GM18909 (cell line): ENCODE measurements at regions not wholly inside any gene's neighbourhood (a gene's known extent, or its start where the extent isn't known, plus 50 kb on each side); places are given as distances from the start of the nearest gene placed in this dataset.

ENCODE experiments used
- ATAC-seq: cut with Tn5 transposase; IDR thresholded peaks from one replicate; pipeline ENCODE4 v1.9.1; 2021; ENCODE audit warnings: mild to moderate bottlenecking; ENCODE audit not compliant: unreplicated experiment, poor library complexity

DNA sequence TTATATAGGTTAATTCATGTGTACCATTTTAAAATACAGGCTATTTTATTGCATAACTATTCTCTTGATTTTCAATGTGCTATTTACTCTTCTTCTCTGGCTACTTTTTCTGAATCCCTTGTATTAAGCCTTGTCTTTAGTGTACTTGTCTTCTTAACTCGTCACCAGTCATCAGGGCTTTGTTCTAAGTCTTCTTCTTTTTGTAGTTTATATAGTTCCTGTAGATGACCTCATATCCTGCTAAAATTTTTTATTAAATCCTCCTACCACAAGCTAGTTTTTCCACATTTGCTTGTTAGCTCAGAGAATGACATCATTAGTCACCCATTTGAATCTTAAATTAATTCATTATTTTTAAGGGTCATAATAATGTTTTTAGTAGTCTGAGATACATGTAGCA, 1281.9 kb downstream of the KCNT2 start:
- ATAC-seq: no peak

- no peak for ATAC-seq
These were observed 1283.1 kb downstream of the KCNT2 start for GRCh38 chr1:195325181-195325580.

DNA sequence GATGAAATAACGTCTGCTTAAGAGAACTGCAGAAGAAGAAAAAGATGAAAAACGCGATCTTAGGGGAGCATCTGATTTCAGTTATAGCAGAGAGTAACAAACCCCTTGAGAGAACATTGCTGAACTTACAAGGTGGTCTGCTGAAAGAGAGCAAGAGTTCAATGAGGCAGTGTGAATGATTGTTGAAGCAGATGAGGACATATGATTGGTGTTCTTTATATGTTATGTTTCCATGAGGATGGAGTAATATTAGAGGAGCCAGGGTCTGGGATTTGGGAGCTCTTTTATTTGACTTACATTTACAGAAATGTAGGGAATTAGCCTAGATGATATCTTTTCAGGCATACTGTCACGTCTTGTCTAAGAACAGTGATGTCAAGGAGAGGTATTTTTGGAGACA, 1302.0 kb downstream of the KCNT2 start:
- no peak for ATAC-seq

GRCh38 chr1:195294911-195295310, 1313.3 kb downstream of the KCNT2 start:
- ATAC-seq: no peak

GRCh38 chr1:195278644-195279043, 1329.6 kb downstream of the KCNT2 start:
- ATAC-seq: peak; percentile 71

DNA sequence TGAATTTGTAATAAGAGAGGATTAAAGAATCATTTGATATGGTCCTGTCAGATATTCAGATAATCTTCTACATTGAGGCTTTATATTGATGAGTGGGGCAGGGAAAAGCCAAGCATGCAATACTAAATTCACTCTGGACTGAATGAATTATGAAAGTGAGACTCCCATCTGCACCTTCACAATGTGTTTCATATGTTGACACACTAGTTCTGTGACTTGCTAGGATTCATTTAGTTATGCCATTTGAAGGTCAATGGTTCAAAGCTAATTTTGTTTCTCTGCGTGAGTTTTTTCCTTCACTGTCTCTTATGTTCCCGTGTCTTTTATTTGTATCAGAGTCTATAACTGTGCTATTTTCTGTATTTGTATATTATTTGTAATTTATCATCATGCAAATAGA, 1332.5 kb downstream of the KCNT2 start:
- ATAC-seq: no peak

DNA sequence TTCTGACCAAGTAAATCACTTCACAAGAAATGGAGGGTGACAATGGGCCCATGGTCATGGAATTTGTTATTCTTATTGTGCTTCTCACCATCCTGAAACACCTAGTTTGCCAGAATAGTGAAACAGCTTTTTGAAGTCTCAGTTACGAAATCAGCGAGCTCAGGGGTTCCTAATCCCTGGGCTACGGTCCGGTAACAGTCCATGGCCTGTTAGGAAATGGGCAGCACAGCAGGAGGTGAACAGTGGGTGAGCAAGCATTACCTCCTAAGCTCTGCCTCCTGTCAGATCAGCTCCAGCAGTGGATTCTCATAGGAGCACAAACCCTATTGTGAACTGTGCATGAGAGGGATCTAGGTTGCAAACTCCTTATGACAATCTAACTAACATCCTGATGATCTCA, 1356.3 kb downstream of the KCNT2 start:
- ATAC-seq: no peak

- ATAC-seq: no peak
These were observed 1364.7 kb downstream of the KCNT2 start for GRCh38 chr1:195243492-195243891.

GRCh38 chr1:195241066-195241465, 1367.2 kb downstream of the KCNT2 start:
- no peak for ATAC-seq

DNA sequence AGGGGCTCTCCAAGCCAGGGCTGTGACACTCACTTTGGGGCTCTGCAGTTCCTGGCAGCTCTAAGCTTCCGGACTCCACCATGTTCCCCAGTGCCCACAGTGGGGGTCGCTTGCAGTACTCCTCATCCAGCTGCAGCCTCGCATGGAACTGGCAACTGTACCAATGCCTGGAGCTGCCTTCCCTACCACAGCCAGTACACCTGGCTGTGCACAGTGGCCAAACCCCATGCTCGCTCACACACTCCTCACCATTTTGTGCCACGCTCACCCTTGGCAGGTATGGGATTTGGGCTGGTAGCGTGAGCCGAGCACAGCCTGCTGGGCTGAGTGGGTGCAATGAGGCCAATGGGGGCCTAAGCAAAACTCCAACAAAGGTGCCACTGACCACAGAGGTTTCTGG, 1369.9 kb downstream of the KCNT2 start:
- ATAC-seq: no peak

DNA sequence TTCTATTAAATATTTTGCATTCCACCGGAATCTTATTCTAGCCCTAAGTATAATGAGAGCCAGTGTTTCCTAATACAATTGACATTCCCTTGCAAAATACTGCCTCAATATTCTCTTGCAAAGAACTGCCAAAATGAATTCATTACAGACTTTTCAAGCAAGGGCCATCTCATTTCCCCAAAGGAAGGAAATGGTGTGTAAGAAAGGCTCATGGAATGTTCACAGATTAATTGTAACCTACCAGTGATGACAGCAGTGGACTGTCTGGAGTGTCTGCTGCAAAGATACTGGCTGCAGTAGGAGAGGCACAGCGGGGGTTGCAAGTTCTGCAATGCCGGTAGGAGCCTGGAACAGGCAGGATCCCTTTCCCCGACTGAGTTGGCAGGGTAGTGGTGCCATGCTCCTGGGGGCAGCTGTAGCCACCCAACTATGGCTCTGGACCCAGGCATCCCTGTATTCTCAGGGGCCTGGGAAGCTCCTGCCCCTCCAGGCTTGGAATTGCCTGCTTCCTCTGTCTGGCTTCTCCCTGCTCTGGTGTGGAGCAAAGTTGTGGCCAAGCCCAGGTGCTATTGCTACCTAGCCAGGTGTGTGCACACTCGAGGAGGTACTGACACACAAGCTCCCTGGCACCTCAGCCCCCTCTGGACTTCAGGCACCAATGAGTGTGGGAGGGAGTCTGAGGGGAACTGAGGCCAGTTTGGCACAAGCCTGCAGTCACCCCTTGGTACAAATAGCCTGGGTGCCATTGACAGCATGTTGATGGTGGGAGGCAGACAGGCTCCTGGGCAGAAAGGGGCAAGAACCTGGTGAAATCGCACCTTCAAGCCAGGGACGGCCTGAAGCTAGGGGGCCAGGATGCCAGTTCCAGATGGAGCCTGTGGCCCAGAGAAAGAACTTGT, 1371.0 kb downstream of the KCNT2 start:
- ATAC-seq: no peak

- no peak for ATAC-seq
These were observed 1389.6 kb downstream of the KCNT2 start for GRCh38 chr1:195218428-195219212.

- ATAC-seq: no peak
These were observed 1406.0 kb downstream of the KCNT2 start for GRCh38 chr1:195202241-195202640.

DNA sequence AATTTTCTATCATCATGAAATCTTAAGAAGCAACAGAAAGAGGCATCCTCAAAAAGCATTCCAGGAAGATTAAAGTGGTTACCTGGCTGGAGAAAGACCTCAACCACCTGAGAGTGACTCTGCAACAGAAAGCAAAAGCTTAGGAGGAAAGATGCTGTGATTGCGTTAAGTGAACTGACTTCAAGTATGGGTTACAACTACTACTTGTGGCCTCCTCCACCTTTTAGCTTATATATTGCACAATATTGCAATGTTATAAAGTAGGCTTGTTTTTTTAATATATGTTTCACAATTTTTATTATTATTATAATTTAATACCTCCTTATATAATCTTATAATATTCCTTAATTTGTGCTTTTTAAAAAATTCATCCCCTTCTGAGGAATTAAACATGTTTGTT, 1407.5 kb downstream of the KCNT2 start:
- no peak for ATAC-seq

DNA sequence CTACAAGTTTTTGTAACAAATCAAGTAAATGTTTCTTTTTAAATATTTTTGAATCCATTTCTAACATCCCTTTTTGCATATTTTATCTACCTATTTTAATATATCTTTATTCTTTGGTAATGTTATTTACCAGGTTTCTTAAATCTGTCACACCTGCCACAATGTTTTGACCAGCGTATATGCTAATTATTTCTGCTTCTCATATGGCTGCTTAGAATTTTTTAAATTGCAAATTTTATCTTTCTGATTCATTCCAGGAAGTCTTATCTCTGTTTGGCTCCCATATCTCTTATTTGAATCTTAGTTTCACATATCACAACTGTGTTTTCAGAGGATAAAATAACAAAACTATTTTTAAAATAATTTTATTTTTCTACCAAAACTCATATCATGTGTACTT, 1411.1 kb downstream of the KCNT2 start:
- ATAC-seq: no peak

DNA sequence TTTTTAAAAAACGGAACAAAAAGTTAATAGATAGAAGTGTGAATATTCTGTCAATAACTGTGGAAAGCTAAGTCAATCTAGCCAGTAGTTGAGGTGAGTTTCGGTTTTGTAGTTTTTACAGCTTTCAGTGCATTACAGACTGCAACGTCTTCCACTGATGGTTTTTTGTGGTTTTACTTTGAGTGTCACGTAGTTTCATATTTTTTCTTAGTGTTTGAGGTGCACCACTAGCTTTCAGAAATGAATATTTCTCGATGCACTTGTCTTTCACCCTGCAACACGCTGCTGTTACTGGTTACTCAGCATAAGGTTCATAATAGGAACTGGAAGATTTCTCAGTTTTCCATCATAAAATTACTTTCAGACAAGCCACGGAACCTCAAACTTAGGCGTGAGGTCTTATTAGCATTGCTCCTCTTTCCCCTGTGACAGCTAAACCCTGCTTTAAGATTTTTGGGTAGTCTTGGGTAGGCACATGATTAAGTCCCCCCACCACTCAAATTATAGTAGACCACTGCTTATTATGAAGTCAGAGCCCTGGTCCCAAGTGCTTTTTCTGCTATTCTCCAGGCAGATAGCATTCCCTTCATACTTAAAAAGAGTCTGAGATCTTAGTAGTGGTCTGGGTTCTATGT, 1412.7 kb downstream of the KCNT2 start:
- peak; percentile 97 for ATAC-seq

DNA sequence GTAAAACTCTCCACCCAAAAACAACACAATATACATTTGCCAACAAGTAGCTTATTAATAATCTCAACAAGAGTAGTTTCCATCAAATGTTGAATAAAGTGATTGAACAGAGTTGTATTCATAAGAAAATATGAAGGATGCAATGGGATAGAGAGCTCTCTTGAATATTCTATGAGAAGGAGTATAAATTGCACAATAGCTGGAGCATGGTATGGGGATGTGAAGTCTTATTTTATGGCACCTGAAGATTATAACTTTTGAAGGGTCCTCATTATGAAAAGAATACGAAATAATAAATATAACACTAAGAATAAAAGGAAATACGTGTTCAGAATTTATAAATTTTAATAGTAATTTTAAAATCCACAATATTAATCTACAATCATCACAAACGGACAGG, 1415.1 kb downstream of the KCNT2 start:
- ATAC-seq: no peak

DNA sequence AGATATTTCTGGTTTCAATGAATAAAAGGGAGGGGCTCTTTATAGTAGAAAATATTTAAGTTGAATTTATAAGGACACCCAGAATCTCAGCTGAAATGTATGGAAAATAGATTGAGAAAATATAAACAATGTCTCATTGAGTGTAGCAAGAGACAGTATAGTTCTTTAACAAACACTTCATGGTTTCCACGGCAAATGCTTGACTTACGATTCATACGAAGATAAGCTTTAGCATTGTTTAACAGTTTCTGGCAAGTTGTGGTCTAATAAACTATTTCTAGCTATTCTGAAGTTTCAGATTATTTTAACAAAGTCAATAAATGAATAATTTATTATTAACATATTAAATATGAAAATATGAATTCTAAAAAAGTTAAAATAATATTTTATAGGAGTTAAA, 1419.4 kb downstream of the KCNT2 start:
- no peak for ATAC-seq

DNA sequence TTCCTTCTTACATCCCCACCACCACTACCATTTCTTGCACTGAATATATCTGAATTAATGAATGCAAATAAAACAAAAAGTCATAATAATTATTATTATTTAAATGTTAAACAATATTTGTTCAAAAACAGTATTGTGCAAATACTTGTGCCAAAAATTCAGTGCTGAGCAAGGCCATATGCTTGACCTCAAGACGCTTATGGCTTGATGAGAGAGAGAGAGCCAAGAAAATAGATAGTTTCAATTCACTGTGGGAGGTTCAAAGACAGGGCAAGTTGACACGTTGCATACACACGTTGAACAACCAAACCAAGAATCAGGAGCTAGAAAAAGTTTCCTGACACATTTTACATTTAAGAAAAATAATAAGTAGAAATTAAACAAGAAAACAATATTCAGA, 1421.7 kb downstream of the KCNT2 start:
- no peak for ATAC-seq

DNA sequence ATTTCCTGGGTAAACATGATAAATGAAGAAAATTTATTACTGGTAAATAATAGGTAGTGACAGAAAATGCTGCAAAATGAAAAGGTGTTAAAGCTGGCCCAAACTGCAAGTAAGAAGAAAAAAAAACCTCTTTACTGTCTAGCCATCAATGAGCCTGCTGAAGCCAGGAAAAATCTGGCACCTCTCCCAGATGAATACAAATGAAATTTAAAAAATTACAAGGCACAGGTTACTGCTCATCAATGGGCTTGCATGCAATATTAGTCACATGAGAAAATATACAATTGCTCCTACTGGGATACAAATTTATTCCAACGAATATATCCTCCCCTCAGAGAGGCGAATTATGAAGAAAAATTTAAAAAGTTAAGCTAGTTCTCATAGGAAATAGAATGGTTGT, 1422.5 kb downstream of the KCNT2 start:
- ATAC-seq: no peak

DNA sequence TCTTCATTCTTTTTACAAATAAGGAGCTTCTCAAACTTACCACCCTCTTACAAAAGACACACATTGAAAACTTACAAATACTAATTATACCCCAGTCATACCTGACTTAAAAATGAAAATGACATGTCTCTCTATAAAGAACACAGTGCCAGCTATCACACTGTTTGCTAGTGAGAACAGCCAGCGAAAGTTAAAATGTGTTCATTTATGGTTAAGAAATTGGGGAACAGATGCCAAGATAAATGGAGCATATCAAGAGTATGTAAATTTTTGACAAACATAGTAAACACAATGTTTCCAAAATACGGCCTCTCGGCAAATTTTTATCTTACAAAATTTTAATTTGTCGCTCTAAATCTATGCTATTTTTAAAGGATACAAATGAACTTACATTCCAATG, 1422.9 kb downstream of the KCNT2 start:
- ATAC-seq: no peak
